HUES6 (cell line): ENCODE measurements at regions not wholly inside any gene's neighbourhood (a gene's known extent, or its start where the extent isn't known, plus 50 kb on each side); places are given as distances from the start of the nearest gene placed in this dataset.
A peak's percentile ranks its signal among the peaks of the same experiment; 100 is the strongest.

Experiments used
- H3K27ac ChIP-seq: 2 replicates; pipeline ENCODE4 v1.7.0; 2013; ENCODE audit warnings: low read depth, mild to moderate bottlenecking, low read length, inconsistent platforms
- H3K27me3 ChIP-seq: 2 replicates; pipeline ENCODE4 v1.6.1; 2013; ENCODE audit warnings: low read length; ENCODE audit not compliant: control insufficient read depth, insufficient read depth
- H3K36me3 ChIP-seq: 2 replicates; pipeline ENCODE4 v1.6.1; 2013; ENCODE audit warnings: low read length; ENCODE audit not compliant: control insufficient read depth, insufficient read depth
- H3K4me1 ChIP-seq: 2 replicates; pipeline ENCODE4 v1.6.1; 2013; ENCODE audit warnings: low read length; ENCODE audit not compliant: control insufficient read depth, insufficient read depth
- H3K4me3 ChIP-seq: 2 replicates; pipeline ENCODE4 v1.5.1; 2013; ENCODE audit warnings: low read depth, low read length
- H3K9ac ChIP-seq: one replicate; pipeline ENCODE4 v1.6.1; 2013; ENCODE audit warnings: mild to moderate bottlenecking, low read length
- H3K9me3 ChIP-seq: 2 replicates; pipeline ENCODE4 v1.6.1; 2013; ENCODE audit warnings: low read depth, low read length; ENCODE audit not compliant: control insufficient read depth, insufficient read depth

- no peaks in the 10 kb centered on the region for H3K27me3 ChIP-seq
- peak overlapping the region; percentile 30 for H3K9ac ChIP-seq
- peak overlapping the region; percentile 44; the same call in 1 of the 2 replicates for H3K27ac ChIP-seq
- H3K9me3 ChIP-seq = no peaks in the 10 kb centered on the region
- no peak overlapping the region for H3K4me3 ChIP-seq
- H3K4me1 ChIP-seq = peaks cover 30% of the 10 kb centered on the region
- H3K36me3 ChIP-seq = no peaks in the 10 kb centered on the region
Observed at GRCh38 chr5:148913493-148913892, 87.1 kb downstream of the ADRB2 start.

GRCh38 chr5:148913985-148914431 lies 87.6 kb downstream of the ADRB2 start:
- Histone ChIP-seq H3K9ac (peak overlapping the region; percentile 30), H3K9me3 (no peaks in the 10 kb centered on the region), H3K27ac (no peak overlapping the region), H3K4me3 (no peak overlapping the region), H3K27me3 (no peaks in the 10 kb centered on the region), H3K36me3 (no peaks in the 10 kb centered on the region), H3K4me1 (peaks cover 30% of the 10 kb centered on the region)

GRCh38 chr5:148915224-148915817 lies 88.9 kb downstream of the ADRB2 start:
- no peaks in the 10 kb centered on the region for H3K9me3 ChIP-seq
- H3K4me1 ChIP-seq = peaks cover 29% of the 10 kb centered on the region
- no peak overlapping the region for H3K27ac ChIP-seq
- no peak overlapping the region for H3K4me3 ChIP-seq
- H3K9ac ChIP-seq = no peak overlapping the region
- H3K36me3 ChIP-seq = no peaks in the 10 kb centered on the region
- no peaks in the 10 kb centered on the region for H3K27me3 ChIP-seq

- H3K4me1 ChIP-seq = no peaks in the 10 kb centered on the region
- no peak overlapping the region for H3K4me3 ChIP-seq
- no peak overlapping the region for H3K9ac ChIP-seq
- no peaks in the 10 kb centered on the region for H3K36me3 ChIP-seq
- H3K27ac ChIP-seq = no peak overlapping the region
- H3K27me3 ChIP-seq = no peaks in the 10 kb centered on the region
- peaks cover 3% of the 10 kb centered on the region; the same call in 1 of the 2 replicates for H3K9me3 ChIP-seq
Observed at GRCh38 chr5:148920646-148921288, 94.4 kb downstream of the ADRB2 start.

GRCh38 chr5:148921350-148921749 lies 94.9 kb downstream of the ADRB2 start:
- Histone ChIP-seq H3K36me3 (no peaks in the 10 kb centered on the region), H3K4me1 (no peaks in the 10 kb centered on the region)

GRCh38 chr5:148922606-148923005 lies 96.2 kb downstream of the ADRB2 start:
- Histone ChIP-seq H3K9me3 (peaks cover 3% of the 10 kb centered on the region; the same call in 1 of the 2 replicates), H3K27me3 (no peaks in the 10 kb centered on the region), H3K27ac (no peak overlapping the region), H3K36me3 (no peaks in the 10 kb centered on the region), H3K4me3 (no peak overlapping the region), H3K4me1 (no peaks in the 10 kb centered on the region), H3K9ac (no peak overlapping the region)

More at GRCh38 chr5:148921350-148921749, 94.9 kb downstream of the ADRB2 start:
- Histone ChIP-seq H3K9ac (no peak overlapping the region), H3K27me3 (no peaks in the 10 kb centered on the region), H3K9me3 (peaks cover 3% of the 10 kb centered on the region; the same call in 1 of the 2 replicates), H3K27ac (no peak overlapping the region), H3K4me3 (no peak overlapping the region)

GRCh38 chr5:148923023-148923422 lies 96.6 kb downstream of the ADRB2 start:
- Histone ChIP-seq H3K4me1 (no peaks in the 10 kb centered on the region), H3K9ac (no peak overlapping the region)

GRCh38 chr5:148924817-148925216 lies 98.4 kb downstream of the ADRB2 start:
- Histone ChIP-seq H3K4me1 (0 out of 2 replicates have a peak, but pooled peaks cover 3% of the 10 kb centered on the region), H3K9me3 (peaks cover 3% of the 10 kb centered on the region; the same call in 1 of the 2 replicates), H3K27ac (no peak overlapping the region), H3K36me3 (no peaks in the 10 kb centered on the region), H3K9ac (no peak overlapping the region), H3K4me3 (no peak overlapping the region), H3K27me3 (no peaks in the 10 kb centered on the region)

More at GRCh38 chr5:148923023-148923422, 96.6 kb downstream of the ADRB2 start:
- no peak overlapping the region for H3K27ac ChIP-seq
- H3K36me3 ChIP-seq = no peaks in the 10 kb centered on the region
- peaks cover 3% of the 10 kb centered on the region; the same call in 1 of the 2 replicates for H3K9me3 ChIP-seq
- no peak overlapping the region for H3K4me3 ChIP-seq
- H3K27me3 ChIP-seq = no peaks in the 10 kb centered on the region

GRCh38 chr5:148926207-148926606 lies 99.8 kb downstream of the ADRB2 start:
- Histone ChIP-seq H3K4me1 (peaks cover 15% of the 10 kb centered on the region; the same call in 1 of the 2 replicates), H3K9ac (no peak overlapping the region), H3K4me3 (no peak overlapping the region), H3K27ac (no peak overlapping the region), H3K36me3 (no peaks in the 10 kb centered on the region), H3K27me3 (no peaks in the 10 kb centered on the region), H3K9me3 (peaks cover 3% of the 10 kb centered on the region; the same call in 1 of the 2 replicates)

- H3K4me1 ChIP-seq = peaks cover 15% of the 10 kb centered on the region; the same call in 1 of the 2 replicates
- peaks cover 3% of the 10 kb centered on the region; the same call in 1 of the 2 replicates for H3K9me3 ChIP-seq
- H3K4me3 ChIP-seq = no peak overlapping the region
- no peaks in the 10 kb centered on the region for H3K27me3 ChIP-seq
- no peak overlapping the region for H3K9ac ChIP-seq
- no peaks in the 10 kb centered on the region for H3K36me3 ChIP-seq
- H3K27ac ChIP-seq = no peak overlapping the region
Observed at GRCh38 chr5:148927307-148927946, 101.0 kb downstream of the ADRB2 start.

- Histone ChIP-seq H3K9me3 (peaks cover 3% of the 10 kb centered on the region; the same call in 1 of the 2 replicates), H3K27ac (no peak overlapping the region), H3K27me3 (no peaks in the 10 kb centered on the region), H3K36me3 (no peaks in the 10 kb centered on the region), H3K4me1 (peaks cover 15% of the 10 kb centered on the region; the same call in 1 of the 2 replicates), H3K9ac (no peak overlapping the region), H3K4me3 (no peak overlapping the region)
Observed at GRCh38 chr5:148928141-148928540, 101.7 kb downstream of the ADRB2 start.
